ENCODE measurements at regions not wholly inside any gene's neighbourhood (a gene's known extent, or its start where the extent isn't known, plus 50 kb on each side); places are given as distances from the start of the nearest gene placed in this dataset.

DNA sequence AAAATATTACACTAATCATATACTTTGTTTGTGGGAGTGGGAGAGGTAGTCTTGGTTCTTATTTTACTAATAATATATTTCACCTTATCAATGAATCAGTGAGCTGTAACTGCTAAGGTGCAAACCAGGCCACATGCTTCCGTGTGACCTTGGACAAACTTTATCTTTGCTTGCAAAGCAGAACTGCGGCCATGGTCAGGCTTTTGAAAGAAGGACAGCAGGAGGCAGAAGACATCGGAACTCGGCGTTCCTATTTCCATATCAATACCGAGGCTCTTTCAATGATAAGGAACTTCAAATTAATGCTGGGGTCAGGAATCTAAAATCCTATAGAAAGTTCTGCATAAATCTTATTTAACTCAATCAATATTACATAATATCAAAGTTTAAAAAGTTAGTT lies 491.9 kb upstream of the PFKP start:
- H3K9ac ChIP-seq (ENCODE audit: low read length) = no peak overlapping the region
- H3K27ac ChIP-seq (ENCODE audit: low read length) = no peak overlapping the region
- no TSS peak for BruUV-seq (replicated peaks)
- no peaks in the 10 kb centered on the region for H3K9me3 ChIP-seq (ENCODE audit: low read length)
- no peaks in the 10 kb centered on the region for H3K27me3 ChIP-seq (ENCODE audit: low read length)
- H2AFZ ChIP-seq (ENCODE audit: low read length) = no peak overlapping the region
- no peaks in the 10 kb centered on the region for H3F3A ChIP-seq (ENCODE audit: low read length, unreplicated experiment)
- H3K4me2 ChIP-seq (ENCODE audit: low read length) = no peak overlapping the region
- no peak for ATAC-seq
- no peak for TF ChIP-seq EZH2 (IDR thresholded peaks at IDR 0.05; ENCODE audit: low read length, unreplicated experiment)
- H3K9me2 ChIP-seq (replicated peaks; ENCODE audit: low read length) = no peaks in the 10 kb centered on the region
- ChIA-PET CTCF (no interaction called here), POLR2A (ENCODE audit: unreplicated experiment) (no interaction called here)
- no peak for DNase-seq
- intact Hi-C loops (cut with micrococcal nuclease) = no loop called here
- H3K79me2 ChIP-seq (ENCODE audit: low read length) = no peaks in the 10 kb centered on the region
- H4K20me1 ChIP-seq (ENCODE audit: low read length) = no peaks in the 10 kb centered on the region
- H3K4me3 ChIP-seq (ENCODE audit: low read length) = no peak overlapping the region
- no peaks in the 10 kb centered on the region for H3K4me1 ChIP-seq (ENCODE audit: insufficient read depth, low read length)
- no peaks in the 10 kb centered on the region for H3K36me3 ChIP-seq (ENCODE audit: low read depth, low read length)

- H4K20me1 ChIP-seq (ENCODE audit: low read length) = no peaks in the 10 kb centered on the region
- H3K27ac ChIP-seq (ENCODE audit: low read length) = no peak overlapping the region
- no peak overlapping the region for H3K4me3 ChIP-seq (ENCODE audit: low read length)
- H3K79me2 ChIP-seq (ENCODE audit: low read length) = no peaks in the 10 kb centered on the region
- H3K36me3 ChIP-seq (ENCODE audit: low read depth, low read length) = no peaks in the 10 kb centered on the region
- no peaks in the 10 kb centered on the region for H3K4me1 ChIP-seq (ENCODE audit: insufficient read depth, low read length)
- ChIA-PET POLR2A (ENCODE audit: unreplicated experiment) (no interaction called here), CTCF (no interaction called here)
- H3K9ac ChIP-seq (ENCODE audit: low read length) = no peak overlapping the region
- intact Hi-C loops (cut with micrococcal nuclease) = no loop called here
- H3K4me2 ChIP-seq (ENCODE audit: low read length) = no peak overlapping the region
- TF ChIP-seq EZH2 (IDR thresholded peaks at IDR 0.05; ENCODE audit: low read length, unreplicated experiment) (no peak), EZH2phosphoT487 (IDR thresholded peaks at IDR 0.05; ENCODE audit: borderline replicate concordance, low read length) (no peak), CTCF (conservative IDR thresholded peaks at IDR 0.05; ENCODE audit: low read depth, low read length) (no peak)
- H3K9me3 ChIP-seq (ENCODE audit: low read length) = no peaks in the 10 kb centered on the region
- no peaks in the 10 kb centered on the region for H3K9me2 ChIP-seq (replicated peaks; ENCODE audit: low read length)
- no peaks in the 10 kb centered on the region for H3K27me3 ChIP-seq (ENCODE audit: low read length)
- ATAC-seq (no peak), DNase-seq (no peak)
- BruUV-seq (replicated peaks) = no TSS peak
- H2AFZ ChIP-seq (ENCODE audit: low read length) = no peak overlapping the region
- H3F3A ChIP-seq (ENCODE audit: low read length, unreplicated experiment) = no peaks in the 10 kb centered on the region
Measured at GRCh38 chr10:2572611-2573010, 494.7 kb upstream of the PFKP start.

GRCh38 chr10:2556883-2557282 lies 510.5 kb upstream of the PFKP start:
- POLR2A ChIA-PET (ENCODE audit: unreplicated experiment) = no interaction called here
- H3F3A ChIP-seq (ENCODE audit: low read length, unreplicated experiment) = no peaks in the 10 kb centered on the region
- ATAC-seq (no peak), DNase-seq (no peak)
- H4K20me1 ChIP-seq (ENCODE audit: low read length) = no peaks in the 10 kb centered on the region
- no peak for TF ChIP-seq EZH2 (IDR thresholded peaks at IDR 0.05; ENCODE audit: low read length, unreplicated experiment)
- no peak for TF ChIP-seq CTCF (conservative IDR thresholded peaks at IDR 0.05; ENCODE audit: low read depth, low read length)
- TF ChIP-seq EZH2phosphoT487 (IDR thresholded peaks at IDR 0.05; ENCODE audit: borderline replicate concordance, low read length) = no peak
- H3K36me3 ChIP-seq (ENCODE audit: low read depth, low read length) = no peaks in the 10 kb centered on the region
- H3K27ac ChIP-seq (ENCODE audit: low read length) = no peak overlapping the region
- intact Hi-C loops (cut with micrococcal nuclease) = no loop called here
- no peaks in the 10 kb centered on the region for H3K9me2 ChIP-seq (replicated peaks; ENCODE audit: low read length)
- CTCF ChIA-PET = no interaction called here
- no peak overlapping the region for H2AFZ ChIP-seq (ENCODE audit: low read length)
- H3K4me2 ChIP-seq (ENCODE audit: low read length) = no peak overlapping the region
- H3K27me3 ChIP-seq (ENCODE audit: low read length) = no peaks in the 10 kb centered on the region
- BruUV-seq (replicated peaks) = no TSS peak
- no peak overlapping the region for H3K9ac ChIP-seq (ENCODE audit: low read length)
- H3K9me3 ChIP-seq (ENCODE audit: low read length) = no peaks in the 10 kb centered on the region
- H3K4me3 ChIP-seq (ENCODE audit: low read length) = no peak overlapping the region
- no peaks in the 10 kb centered on the region for H3K4me1 ChIP-seq (ENCODE audit: insufficient read depth, low read length)
- no peaks in the 10 kb centered on the region for H3K79me2 ChIP-seq (ENCODE audit: low read length)

Measured in PC-3 (cell line).